GM18867 (cell line): ENCODE measurements at regions not wholly inside any gene's neighbourhood (a gene's known extent, or its start where the extent isn't known, plus 50 kb on each side); places are given as distances from the start of the nearest gene placed in this dataset.

Experiments
- ATAC-seq: cut with Tn5 transposase; IDR thresholded peaks from one replicate; pipeline ENCODE4 v1.9.1; 2021; ENCODE audit warnings: mild to moderate bottlenecking, moderate library complexity; ENCODE audit not compliant: unreplicated experiment

DNA sequence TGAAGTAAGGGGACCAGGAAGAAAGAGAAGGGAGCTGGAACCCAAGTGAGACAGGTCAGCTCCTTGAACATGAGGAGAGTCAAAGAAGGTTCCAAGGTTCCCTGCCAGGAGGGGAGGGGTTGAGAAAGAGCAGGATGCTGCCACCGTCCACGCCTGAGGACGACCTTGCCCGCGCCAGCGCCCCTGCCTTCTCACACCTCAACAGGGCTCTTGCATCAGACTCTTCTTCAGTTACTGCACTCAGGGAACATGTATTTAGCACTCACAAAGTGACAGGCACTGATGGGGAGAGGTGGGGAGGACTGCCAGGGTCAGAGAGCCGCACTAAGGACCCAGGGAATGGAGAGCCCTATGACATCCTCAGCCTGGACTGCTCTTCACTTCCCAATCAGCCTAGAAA, 102.1 kb upstream of the NUDT4 start:
- no peak for ATAC-seq

DNA sequence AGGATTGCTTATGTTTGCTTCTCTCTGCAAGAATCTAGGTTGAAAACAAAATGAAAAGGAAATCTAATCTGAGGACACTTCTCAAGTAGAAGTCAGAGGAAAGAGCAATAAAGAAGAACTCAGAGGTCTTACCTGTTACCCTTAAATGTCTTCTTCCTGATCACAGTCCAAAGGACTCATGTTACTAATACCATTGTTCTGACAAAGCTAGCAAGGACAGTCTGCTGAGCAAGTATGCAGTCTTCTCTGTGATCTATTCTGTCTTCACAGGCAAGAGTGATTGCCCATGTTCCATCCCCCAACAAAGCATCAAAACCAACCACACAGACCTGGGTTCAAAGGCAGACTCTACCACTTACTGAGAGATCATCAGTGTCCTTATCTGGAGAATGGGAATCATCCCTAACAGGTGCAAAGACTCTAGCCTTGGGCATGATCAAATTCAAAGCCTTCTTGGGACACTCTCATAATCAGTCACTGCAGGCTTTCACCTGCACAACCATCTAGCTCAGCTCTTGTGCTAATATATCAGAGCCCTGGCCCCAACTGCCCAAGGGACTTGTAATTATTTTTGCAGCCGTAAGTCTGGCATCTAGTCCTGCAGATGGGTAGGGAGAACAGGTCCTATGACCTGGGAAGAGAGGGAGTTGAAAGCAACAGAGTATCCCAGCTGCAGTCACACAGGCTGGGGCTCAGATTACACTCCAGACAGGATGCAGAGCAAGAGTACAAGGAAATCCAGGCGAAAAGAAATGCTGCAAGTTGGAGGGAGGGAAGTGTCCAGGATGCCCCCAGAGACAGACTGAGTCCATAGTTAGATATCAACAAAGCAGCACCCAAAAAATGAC, 97.9 kb upstream of the NUDT4 start:
- ATAC-seq: no peak

DNA sequence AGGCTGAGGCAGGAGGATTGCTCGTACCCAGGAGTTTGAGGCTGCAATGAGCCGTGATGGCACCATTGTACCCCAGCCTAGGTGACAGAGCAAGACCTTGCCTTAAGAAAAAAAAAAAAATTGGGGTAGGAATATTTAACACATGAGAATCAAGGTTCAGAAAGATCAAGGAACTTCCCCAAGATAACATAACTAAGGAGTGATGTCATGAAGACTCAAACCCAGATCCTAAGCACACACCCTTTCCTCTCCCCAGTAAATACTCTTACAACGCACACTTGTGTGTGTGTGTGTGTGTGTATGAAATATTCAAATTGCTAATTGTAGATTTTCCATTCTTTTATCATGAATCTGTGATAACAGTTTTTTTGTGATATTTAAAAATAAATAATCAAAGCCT, 90.6 kb upstream of the NUDT4 start:
- no peak for ATAC-seq

DNA sequence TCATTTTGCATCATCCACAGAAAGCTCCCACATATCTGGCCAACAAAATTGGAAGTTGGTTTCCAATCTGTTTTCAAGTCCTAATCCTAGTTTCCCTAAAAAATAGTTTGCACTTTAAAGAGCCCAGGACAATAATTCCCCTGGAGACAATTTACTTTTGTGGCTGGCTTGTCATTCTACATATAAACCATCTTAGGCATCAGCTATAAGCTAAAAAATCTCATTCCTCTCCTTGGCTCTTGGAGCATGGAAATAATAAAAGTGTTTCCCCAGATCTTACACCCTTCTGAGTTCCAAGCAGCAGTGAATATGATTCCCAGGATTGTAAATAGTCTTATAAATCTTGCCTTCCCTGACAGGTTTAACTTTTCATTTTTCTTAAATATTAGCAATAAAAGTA, 89.1 kb upstream of the NUDT4 start:
- no peak for ATAC-seq

DNA sequence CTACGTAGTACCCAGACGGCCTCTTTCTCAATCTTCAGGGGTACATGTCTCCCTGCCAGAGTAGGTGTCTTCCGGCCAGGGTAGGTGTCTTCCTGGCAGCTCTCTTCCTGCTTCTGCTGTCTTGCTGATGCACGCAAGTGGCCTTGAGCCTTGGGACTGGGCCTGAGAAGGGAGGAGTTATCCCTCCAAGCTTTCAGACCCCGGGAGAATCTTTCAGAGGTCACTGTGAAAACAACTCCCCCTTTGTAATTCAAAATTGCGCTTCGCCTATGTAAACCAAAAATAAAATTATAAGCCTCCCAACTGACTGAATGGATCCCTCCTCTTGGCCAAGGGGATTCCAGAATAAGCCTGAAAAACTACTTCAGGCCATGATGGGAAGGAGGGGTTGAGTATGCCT, 87.3 kb upstream of the NUDT4 start:
- no peak for ATAC-seq

DNA sequence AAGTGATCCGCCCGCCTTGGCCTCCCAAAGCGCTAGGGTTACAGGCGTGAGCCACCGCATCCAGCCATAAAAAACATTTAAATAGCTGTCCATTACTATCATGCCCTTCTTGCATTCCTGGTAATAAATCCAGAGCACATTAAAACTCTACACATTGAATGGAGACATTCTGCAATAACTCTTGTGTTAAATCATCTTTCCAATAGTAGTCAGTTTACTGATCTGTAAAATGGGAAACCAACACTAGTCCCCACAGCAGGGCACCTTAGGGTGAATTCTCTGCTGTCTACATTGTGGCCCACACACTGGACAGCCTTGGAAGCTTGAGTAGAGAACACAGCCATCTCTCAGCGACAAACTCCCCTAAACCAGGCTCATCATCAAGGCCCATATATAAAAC, 85.5 kb upstream of the NUDT4 start:
- no peak for ATAC-seq

DNA sequence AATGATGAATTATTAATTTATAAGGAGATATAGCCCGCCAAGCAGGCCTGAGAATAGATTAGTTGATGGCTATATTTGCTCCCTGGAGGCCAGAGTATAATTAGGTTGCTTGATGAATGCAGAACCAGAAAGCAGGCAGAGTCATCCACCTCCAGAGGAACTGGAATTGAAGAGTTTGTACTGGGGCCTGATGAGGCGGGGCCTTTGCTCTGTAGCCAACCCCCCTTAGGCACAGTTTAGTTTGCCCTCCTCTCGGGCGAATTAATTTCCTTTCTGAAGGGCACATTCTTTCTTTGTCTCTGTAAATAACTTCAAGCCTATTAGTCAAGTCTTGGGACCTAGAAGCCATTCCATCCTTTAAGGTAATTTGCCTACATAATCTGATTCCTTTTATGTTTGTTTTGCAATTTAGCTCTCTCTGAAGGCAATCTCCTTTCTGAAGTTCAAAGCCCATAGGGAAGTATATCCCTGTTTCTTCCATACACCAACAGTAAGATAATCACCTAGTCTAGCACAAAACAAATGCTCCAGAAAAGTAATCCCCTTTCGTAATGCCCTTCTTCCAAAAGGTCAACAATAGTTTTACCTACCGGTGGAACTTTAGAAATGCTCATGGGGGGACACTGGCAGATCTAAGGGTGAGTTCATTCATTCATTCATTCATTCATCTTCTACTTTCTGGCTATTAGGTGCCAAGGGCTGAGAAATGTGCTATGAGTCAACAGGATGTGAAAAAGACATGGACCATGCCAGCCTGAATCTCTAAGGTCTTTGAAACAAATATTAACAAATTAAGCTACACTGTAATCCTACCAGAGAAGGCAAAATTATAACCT, 84.8 kb upstream of the NUDT4 start:
- ATAC-seq: no peak

DNA sequence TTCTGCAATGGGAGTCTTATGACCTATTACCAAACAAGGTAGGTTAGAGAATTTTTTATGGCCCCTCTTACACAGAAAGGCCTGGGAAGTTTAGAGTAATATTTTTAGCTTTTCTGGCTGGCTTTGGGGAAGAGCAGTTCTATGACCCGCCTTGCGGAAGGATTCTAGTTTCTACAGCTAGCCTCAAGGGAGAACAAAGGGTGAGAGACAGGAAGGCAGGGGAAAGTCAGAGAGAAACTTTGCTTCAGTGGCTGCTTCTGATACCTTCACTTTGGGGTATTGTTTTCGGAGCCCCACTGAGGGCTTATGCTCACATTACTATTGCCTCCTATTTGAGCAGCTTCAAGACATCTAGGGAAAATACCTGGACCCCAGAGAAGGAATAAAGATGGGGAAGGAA, 80.7 kb upstream of the NUDT4 start:
- ATAC-seq: peak; percentile 74

DNA sequence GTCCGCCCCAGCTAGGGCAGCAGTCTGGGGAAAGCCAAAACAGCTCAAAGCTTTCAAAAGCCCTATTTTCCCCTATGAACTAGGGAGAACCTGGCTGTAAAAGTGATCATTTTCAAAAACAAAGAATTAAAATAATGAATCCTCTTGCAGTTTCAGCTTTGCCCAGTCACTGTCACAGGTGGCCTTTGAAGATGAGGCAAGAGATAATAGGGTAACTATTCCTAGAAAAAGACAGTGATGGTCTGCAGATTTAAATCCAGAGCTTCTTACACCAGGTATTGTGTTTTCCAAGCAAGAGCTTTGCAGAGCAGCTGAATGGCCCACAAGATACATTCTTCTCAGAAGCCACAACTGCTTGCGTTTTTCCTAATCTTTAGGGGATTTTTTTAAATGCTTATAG, 80.2 kb upstream of the NUDT4 start:
- ATAC-seq: no peak

DNA sequence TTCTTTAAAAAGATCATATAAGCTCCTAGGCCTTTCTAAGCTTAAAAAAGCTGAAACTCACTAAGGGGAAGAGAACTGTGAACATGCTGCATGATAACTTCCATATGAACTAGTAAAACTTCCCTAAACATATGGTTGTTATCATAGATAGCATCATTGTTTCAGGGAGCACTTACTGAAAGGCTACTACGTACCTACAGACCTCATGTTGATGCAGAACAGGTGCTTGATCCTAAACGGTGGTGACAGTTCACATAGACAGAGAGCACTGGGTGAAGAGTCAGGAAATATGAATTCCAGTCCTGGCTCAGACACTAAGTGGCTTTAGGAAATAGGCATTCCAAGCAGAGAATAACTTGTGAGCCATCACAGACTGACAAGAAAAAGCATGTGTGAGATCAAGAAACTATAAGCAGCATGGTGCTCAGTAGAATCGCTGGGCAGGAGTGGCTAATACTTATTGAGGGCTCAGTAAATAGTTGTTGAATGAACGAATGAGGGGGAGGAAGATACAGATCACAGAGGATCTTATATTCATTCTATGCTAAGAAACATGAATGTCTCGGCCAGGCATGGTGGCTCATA, 78.4 kb upstream of the NUDT4 start:
- ATAC-seq: no peak

DNA sequence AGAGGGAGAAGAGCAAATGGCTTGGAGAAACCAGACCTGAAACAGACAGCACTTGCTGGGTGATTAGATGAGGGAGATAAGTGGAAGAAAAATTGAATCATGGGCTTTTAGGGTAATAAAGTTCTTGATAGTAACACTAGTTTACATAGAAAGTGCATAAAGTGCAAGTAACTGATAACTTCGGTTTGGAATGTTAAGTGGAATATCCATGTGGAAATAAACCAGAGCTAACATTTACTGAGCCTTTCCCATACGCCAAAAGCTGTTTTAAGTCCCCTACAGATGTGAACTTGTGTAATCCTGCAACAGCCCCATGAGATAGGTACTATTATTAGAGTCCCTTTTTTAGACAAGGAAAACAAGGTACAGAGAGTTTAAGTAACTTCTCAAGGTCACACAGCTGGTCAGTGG, 77.1 kb upstream of the NUDT4 start:
- ATAC-seq: no peak

DNA sequence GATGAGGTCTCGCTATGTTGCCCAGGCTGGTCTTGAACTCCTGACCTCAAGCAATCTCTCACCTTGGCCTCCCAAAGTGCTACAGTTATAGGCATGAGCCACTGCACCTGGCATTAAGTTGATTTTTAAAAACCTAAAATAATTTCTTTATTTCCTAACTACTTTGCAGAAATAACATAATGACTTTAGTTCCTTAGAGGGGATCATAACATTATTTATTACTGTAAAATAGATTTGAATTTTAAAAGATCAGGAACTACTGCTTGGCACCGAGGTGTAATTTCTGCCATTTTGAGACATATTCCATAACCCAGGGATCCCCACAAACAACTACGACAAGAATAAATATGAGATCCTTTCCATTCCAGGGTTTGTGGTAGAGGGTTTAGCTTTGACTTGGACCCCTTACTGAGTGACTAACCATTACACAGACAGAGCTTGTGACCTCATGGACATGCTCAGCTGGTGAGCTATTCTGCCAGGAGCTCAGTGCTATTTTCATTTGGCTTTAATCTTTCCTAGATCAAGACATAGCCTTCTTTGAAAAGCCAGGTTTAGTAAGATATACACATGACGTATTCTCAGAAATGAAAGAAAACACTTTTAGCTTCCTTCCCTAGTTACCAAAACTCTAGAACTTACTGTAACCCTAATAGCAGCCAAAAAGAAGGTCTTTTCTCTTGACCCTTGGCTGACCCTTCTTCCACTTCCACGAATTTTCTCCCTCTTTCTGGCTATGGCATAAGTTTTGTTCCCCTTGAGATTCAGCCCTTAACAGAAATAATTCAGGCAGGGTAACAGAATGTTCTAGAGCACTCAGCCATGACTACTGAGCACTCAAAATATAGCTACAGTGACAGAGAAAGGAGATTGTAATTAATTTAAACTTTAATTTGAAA, 75.1 kb upstream of the NUDT4 start:
- ATAC-seq: no peak

DNA sequence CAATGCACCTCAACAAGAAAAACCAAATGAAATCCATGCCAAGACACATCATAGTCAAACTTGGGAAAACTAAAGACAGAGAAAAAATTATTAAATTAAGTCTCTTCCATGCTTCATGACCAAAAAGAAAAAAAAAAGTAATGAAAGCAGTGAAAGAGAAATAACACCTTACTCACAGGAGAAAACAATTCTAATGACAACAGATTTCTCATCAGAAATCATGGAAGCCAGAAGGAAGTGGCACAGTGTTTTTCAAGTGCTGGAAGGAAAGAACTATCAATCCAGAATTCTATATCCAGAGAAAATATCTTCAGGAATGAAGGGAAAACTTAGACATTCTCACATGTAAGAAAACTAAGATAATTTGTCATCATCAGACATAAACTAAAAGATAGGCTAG, 71.1 kb upstream of the NUDT4 start:
- no peak for ATAC-seq

DNA sequence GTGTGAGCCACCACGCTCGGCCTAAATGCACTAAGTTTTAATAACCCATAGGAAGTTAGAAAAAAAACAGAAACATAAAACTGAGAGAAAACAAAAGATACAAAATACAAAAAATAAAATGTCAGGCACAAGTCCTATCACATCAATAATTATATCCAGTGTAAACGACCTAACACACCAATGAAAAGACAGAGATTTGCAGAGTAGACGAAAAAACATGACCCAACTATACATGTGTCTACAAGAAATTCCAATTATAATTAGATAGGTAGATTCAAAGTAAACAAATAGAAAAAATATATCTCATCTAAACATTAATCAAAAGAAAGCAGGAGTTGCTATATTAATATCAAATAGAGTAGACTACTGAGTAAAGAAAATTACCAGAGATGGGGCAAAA, 69.4 kb upstream of the NUDT4 start:
- no peak for ATAC-seq

DNA sequence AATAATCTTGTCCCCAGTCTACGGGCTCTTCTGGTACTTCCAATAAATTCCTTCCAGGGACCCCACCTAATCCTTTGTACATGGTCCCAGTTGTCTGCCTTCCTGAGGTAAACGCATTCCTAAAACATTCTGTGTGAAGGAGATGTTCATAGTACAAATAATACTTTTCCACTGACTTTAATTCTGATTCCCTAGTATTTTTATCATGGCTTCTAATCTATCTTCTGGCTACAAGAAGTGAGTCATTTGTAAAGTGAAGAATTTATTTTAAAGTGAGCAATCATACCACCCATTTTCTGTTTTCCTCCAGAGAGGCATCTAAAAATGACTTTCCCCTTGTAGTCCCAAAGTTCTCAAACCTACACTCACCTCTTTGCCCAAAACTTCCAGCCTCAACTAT, 65.9 kb upstream of the NUDT4 start:
- no peak for ATAC-seq

DNA sequence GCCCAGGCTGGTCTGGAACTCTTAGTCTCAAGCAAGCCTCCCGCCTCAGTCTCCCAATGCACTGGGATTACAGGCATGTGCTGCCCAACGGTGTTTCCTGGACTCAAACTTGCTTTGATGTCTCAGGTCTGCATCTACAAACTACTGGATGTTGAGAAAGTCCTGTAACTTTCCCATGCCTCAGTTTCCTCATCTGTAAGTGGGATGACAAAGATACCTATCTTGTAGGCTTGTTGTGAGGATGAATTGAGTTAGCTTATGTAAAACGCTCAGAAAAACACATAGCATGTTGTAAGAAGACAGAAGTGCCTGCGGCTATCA, 63.6 kb upstream of the NUDT4 start:
- ATAC-seq: no peak

DNA sequence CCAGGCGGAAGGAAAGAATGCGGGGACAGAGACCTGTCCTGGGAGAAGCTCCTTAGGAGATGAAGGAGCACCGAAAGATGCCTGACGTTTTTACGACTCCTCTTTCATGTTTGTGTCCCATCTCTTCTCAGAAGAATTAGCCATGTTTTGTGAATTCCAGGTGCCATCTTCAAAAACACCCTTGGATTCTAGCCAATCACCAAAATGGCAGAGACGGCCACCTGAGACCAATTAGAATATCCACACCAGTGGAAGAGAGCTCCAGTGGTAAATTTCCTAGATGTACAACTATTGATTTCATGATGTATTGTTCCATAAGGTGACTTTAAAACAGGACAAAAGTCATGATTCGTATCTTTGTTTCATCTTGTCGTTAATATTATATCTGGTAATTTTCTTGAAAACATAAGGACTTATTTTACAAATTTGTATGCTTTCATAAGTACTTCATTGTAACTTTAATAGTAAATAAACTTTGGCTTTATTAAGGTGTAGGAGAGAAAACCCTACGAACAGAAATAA, 62.3 kb upstream of the NUDT4 start:
- no peak for ATAC-seq

DNA sequence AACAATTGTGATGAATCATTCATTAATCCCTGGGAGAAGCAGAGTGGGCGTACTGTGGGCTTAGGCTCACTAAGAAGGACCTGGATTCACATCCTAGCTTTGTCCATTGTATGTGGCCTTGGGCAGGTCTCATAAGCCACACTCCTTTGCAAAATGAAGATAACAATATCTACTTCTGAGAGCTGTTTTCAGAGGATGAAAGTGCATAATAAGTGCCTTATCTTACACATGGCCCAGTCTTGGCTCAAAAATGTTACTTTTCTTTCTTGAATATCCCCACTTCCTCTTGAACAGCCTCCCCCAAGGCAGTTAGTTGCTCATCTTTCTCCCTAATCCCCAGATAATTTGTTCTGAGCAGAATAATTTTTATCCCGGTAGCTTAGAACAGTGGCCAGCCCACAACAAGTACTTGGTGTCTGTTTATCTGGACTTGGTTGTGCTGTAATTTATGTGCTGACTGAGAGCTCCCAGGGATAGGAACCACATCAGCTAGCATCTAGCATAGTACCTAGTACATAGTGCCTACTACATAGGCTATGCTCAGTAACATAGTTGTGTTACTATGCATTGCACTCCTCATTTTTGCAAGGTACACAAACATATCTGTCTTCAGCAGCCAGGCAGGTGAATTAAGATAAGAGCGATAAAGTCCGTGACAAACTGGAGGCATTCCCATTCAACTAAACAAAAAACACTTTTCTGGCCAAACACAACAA, 61.7 kb upstream of the NUDT4 start:
- no peak for ATAC-seq

DNA sequence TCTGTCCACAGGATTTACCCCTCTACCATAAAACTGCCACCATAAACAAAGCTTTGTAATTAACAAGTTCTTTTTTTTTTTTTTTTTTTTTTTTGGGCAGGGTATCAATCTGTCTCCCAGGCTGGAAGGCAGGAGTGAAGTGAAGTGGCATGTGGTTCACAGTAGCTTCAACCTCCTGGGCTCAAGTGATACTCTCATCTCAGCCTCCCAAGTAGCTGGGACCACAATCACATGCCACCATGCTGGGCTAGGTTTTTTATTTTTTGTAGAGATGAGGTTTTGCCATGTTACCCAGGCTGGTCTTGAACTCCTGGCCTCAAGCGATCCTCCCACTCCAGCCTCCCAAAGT, 61.1 kb upstream of the NUDT4 start:
- no peak for ATAC-seq

DNA sequence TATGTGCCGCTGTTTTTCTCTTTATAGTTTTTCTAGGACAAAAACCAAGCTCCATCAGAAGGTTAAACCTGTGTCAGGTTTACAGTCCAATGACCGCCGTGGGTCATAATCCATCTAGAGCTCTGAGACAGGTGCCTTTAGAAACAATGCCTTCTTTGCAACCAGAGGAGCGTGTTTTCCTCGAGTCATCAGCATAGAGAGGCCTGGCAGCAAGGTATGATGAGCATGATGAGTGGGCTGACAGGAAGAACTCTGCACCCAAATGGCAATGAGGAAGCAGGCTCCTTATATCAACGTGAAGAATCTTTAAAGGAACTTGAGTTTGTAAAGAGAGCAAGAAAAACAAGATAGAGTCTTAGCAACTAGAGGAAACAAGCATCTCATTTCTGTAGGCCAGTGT, 60.5 kb upstream of the NUDT4 start:
- no peak for ATAC-seq
